ENCODE measurements at regions not wholly inside any gene's neighbourhood (a gene's known extent, or its start where the extent isn't known, plus 50 kb on each side); places are given as distances from the start of the nearest gene placed in this dataset.
"Not testable (repeated sequence)": the region's sequence is repeated elsewhere in the genome, so short reads cannot be mapped to it uniquely, and the experiment has no call there.

GRCh38 chr1:242623119-242623518 lies 98.6 kb upstream of the PLD5 start:
- no peaks in the 10 kb centered on the region for H3K27me3 ChIP-seq
- no peaks in the 10 kb centered on the region for H3K36me3 ChIP-seq
- peak in 1 of 2 donors; percentile 34 for DNase-seq (ENCODE audit: low spot score in 2 of 2)
- TF ChIP-seq POLR2A (IDR thresholded peaks at IDR 0.05), result no peak
- TF ChIP-seq CTCF (IDR thresholded peaks at IDR 0.05), result no peak
- TF ChIP-seq POLR2AphosphoS5 (IDR thresholded peaks at IDR 0.05), result no peak
- H3K9me3 ChIP-seq, result no peaks in the 10 kb centered on the region
- H3K27ac ChIP-seq, result no peak overlapping the region
- no peaks in the 10 kb centered on the region for H3K4me1 ChIP-seq
- intact Hi-C loops (cut with DNase I; ENCODE audit: low total_unique reads), result no loop called here
- no peak overlapping the region for H3K4me3 ChIP-seq

- no peaks in the 10 kb centered on the region for H3K36me3 ChIP-seq
- H3K9me3 ChIP-seq, result no peaks in the 10 kb centered on the region
- H3K27ac ChIP-seq, result no peak overlapping the region
- H3K4me3 ChIP-seq, result no peak overlapping the region
- no peaks in the 10 kb centered on the region for H3K4me1 ChIP-seq
- no peak for DNase-seq (ENCODE audit: low spot score in 2 of 2)
- no peaks in the 10 kb centered on the region for H3K27me3 ChIP-seq
- intact Hi-C loops (cut with DNase I; ENCODE audit: low total_unique reads), result loop anchor here (5.0 kb wide), 1 partner anchor 546 kb away; no protein-coding TSS in a partner anchor
- no peak for TF ChIP-seq POLR2A (IDR thresholded peaks at IDR 0.05)
- TF ChIP-seq POLR2AphosphoS5 (IDR thresholded peaks at IDR 0.05), result no peak
- no peak for TF ChIP-seq CTCF (IDR thresholded peaks at IDR 0.05)
These were observed 88.8 kb upstream of the PLD5 start for GRCh38 chr1:242613266-242613815.

- intact Hi-C loops (cut with DNase I; ENCODE audit: low total_unique reads), result loop anchor here (5.0 kb wide), 1 partner anchor 543 kb away; no protein-coding TSS in a partner anchor
- Histone ChIP-seq H3K27me3 (no peaks in the 10 kb centered on the region), H3K36me3 (no peaks in the 10 kb centered on the region), H3K4me1 (no peaks in the 10 kb centered on the region), H3K9me3 (no peaks in the 10 kb centered on the region), H3K4me3 (no peak overlapping the region), H3K27ac (no peak overlapping the region)
- no peak for DNase-seq (ENCODE audit: low spot score in 2 of 2)
- TF ChIP-seq POLR2AphosphoS5 (IDR thresholded peaks at IDR 0.05) (no peak), POLR2A (IDR thresholded peaks at IDR 0.05) (no peak), CTCF (IDR thresholded peaks at IDR 0.05) (no peak)
These were observed 85.7 kb upstream of the PLD5 start for GRCh38 chr1:242610209-242610608.

- no peaks in the 10 kb centered on the region for H3K27me3 ChIP-seq
- DNase-seq (ENCODE audit: low spot score in 2 of 2), result no peak
- H3K36me3 ChIP-seq, result no peaks in the 10 kb centered on the region
- intact Hi-C loops (cut with DNase I; ENCODE audit: low total_unique reads), result no loop called here
- no peaks in the 10 kb centered on the region for H3K9me3 ChIP-seq
- H3K27ac ChIP-seq, result no peak overlapping the region
- no peaks in the 10 kb centered on the region for H3K4me1 ChIP-seq
- no peak for TF ChIP-seq POLR2A (IDR thresholded peaks at IDR 0.05)
- no peak for TF ChIP-seq CTCF (IDR thresholded peaks at IDR 0.05)
- no peak for TF ChIP-seq POLR2AphosphoS5 (IDR thresholded peaks at IDR 0.05)
- no peak overlapping the region for H3K4me3 ChIP-seq
These were observed 81.0 kb upstream of the PLD5 start for GRCh38 chr1:242605521-242605920.

GRCh38 chr1:242602001-242602400 lies 77.5 kb upstream of the PLD5 start:
- TF ChIP-seq CTCF (IDR thresholded peaks at IDR 0.05) (no peak), POLR2AphosphoS5 (IDR thresholded peaks at IDR 0.05) (no peak), POLR2A (IDR thresholded peaks at IDR 0.05) (no peak)
- Histone ChIP-seq H3K4me3 (no peak overlapping the region), H3K27me3 (no peaks in the 10 kb centered on the region), H3K9me3 (peaks cover 0 to 9% of the 10 kb centered on the region in 2 donors), H3K36me3 (no peaks in the 10 kb centered on the region), H3K4me1 (no peaks in the 10 kb centered on the region), H3K27ac (no peak overlapping the region)
- intact Hi-C loops (cut with DNase I; ENCODE audit: low total_unique reads), result no loop called here
- no peak for DNase-seq (ENCODE audit: low spot score in 2 of 2)

GRCh38 chr1:242593756-242594155 lies 69.3 kb upstream of the PLD5 start:
- H3K27ac ChIP-seq; H3K4me3 ChIP-seq; DNase-seq (ENCODE audit: low spot score in 2 of 2); H3K4me1 ChIP-seq; intact Hi-C loops (cut with DNase I; ENCODE audit: low total_unique reads); H3K27me3 ChIP-seq; H3K36me3 ChIP-seq: not testable (repeated sequence)
- peaks cover 0 to 27% of the 10 kb centered on the region in 2 donors for H3K9me3 ChIP-seq

All from breast epithelium (tissue), 4 donors.